SK-N-SH (cell line): ENCODE measurements at regions not wholly inside any gene's neighbourhood (a gene's known extent, or its start where the extent isn't known, plus 50 kb on each side); places are given as distances from the start of the nearest gene placed in this dataset.

Experiments
- CTCF ChIA-PET: fragments of 300-600, 350-600 bp; formaldehyde crosslinking; extraction: SDS; loops from one replicate; lab custom pipeline; 2021; lab: Yijun Ruan, JAX
- POLR2A ChIA-PET: fragments of 350-600 bp; sonication (Branson Sonifier 250); formaldehyde crosslinking; extraction: SDS; loops from one replicate; lab custom pipeline; 2020; ENCODE audit warnings: antibody characterized with exemption, inconsistent platforms; lab: Yijun Ruan, JAX
- DNase-seq: peaks from one replicate; pipeline ENCODE4 v3.0.0; 2012
- H2AFZ ChIP-seq: fragments of 200-600 bp; sonication (generic); 2 replicates; pipeline ENCODE4 v1.8.1; 2016; ENCODE audit warnings: antibody characterized with exemption, mild to moderate bottlenecking, low read depth
- H3F3A ChIP-seq: fragments of 200-600 bp; sonication (generic); replicated peaks from 2 replicates; pipeline ENCODE3; 2016; ENCODE audit warnings: antibody characterized with exemption, mild to moderate bottlenecking; ENCODE audit not compliant: insufficient read depth
- H3K27ac ChIP-seq, 2 experiments: fragments of 200-500 bp in 1 of 2; fragments of 200-600 bp in 1 of 2; sonication (Bioruptor generic) in 1 of 2; sonication (generic), shearing (Covaris generic) in 1 of 2; 2 replicates each; pipeline versions ENCODE4 v1.5.1 to v1.6.1; 2014 to 2016; ENCODE audit warnings: low read depth in 2 of 2, inconsistent platforms in 1 of 2, low read length in 1 of 2, mild to moderate bottlenecking in 1 of 2, mixed read lengths in 1 of 2
- H3K27me3 ChIP-seq: fragments of 200-600 bp; sonication (generic), shearing (Covaris generic); 2 replicates; pipeline ENCODE4 v1.6.1; 2016; ENCODE audit warnings: mixed run types; ENCODE audit not compliant: insufficient read depth
- H3K36me3 ChIP-seq, 2 experiments: fragments of 200-500 bp in 1 of 2; fragments of 200-600 bp in 1 of 2; sonication (Bioruptor generic) in 1 of 2; sonication (generic) in 1 of 2; replicated peaks in 1 of 2; 2 replicates each; pipeline versions ENCODE3 to v1.5.1; 2014 to 2016; ENCODE audit warnings: low read length in 1 of 2, mild to moderate bottlenecking in 1 of 2; ENCODE audit not compliant: insufficient read depth in 2 of 2, control insufficient read depth in 1 of 2
- H3K4me1 ChIP-seq, 2 experiments: fragments of 200-500 bp in 1 of 2; fragments of 200-600 bp in 1 of 2; sonication (Bioruptor generic) in 1 of 2; sonication (generic), shearing (Covaris generic) in 1 of 2; 2 replicates each; pipeline versions ENCODE4 v1.5.1 to v1.6.1; 2014 to 2016; ENCODE audit warnings: low read depth in 1 of 2, low read length in 1 of 2, mixed run types in 1 of 2; ENCODE audit not compliant: insufficient read depth in 2 of 2, control insufficient read depth in 1 of 2
- H3K4me2 ChIP-seq: fragments of 200-600 bp; sonication (generic), shearing (Covaris generic); 2 replicates; pipeline ENCODE4 v1.6.1; 2017; ENCODE audit warnings: mixed run types
- H3K4me3 ChIP-seq, 2 experiments: fragments of 200-500 bp in 1 of 2; fragments of 200-600 bp in 1 of 2; sonication (Bioruptor generic) in 1 of 2; sonication (generic), shearing (Covaris generic) in 1 of 2; 2 replicates each; pipeline versions ENCODE4 v1.5.1 to v1.8.1; 2014 to 2016; ENCODE audit warnings: low read depth in 2 of 2, inconsistent platforms in 1 of 2, low read length in 1 of 2, mild to moderate bottlenecking in 1 of 2, mixed read lengths in 1 of 2, moderate library complexity in 1 of 2
- H3K79me2 ChIP-seq: fragments of 200-600 bp; sonication (generic); 2 replicates; pipeline ENCODE4 v1.8.1; 2017; ENCODE audit warnings: mild to moderate bottlenecking; ENCODE audit not compliant: insufficient read depth
- H3K9ac ChIP-seq: fragments of 200-600 bp; sonication (generic); 2 replicates; pipeline ENCODE4 v1.6.1; 2017; ENCODE audit warnings: mixed run types
- H3K9me2 ChIP-seq: fragments of 200-600 bp; sonication (generic); 2 replicates; pipeline ENCODE4 v1.6.1; 2017; ENCODE audit warnings: mixed run types
- H3K9me3 ChIP-seq: fragments of 200-600 bp; sonication (generic); 2 replicates; pipeline ENCODE4 v1.6.1; 2017; ENCODE audit warnings: mixed run types, mild to moderate bottlenecking, moderate library complexity
- H4K20me1 ChIP-seq: fragments of 200-600 bp; sonication (generic); 2 replicates; pipeline ENCODE4 v1.6.1; 2017; ENCODE audit warnings: mild to moderate bottlenecking, mixed run types; ENCODE audit not compliant: insufficient read depth
- EP300 ChIP-seq, 2 experiments: IDR thresholded peaks; 2 replicates each; pipeline versions ENCODE4 v1.4.0 to v1.6.1; 2012; ENCODE audit warnings: borderline replicate concordance in 1 of 2, low read depth in 1 of 2, low read length in 1 of 2
- NFIC ChIP-seq: IDR thresholded peaks from 2 replicates; pipeline ENCODE4 v1.4.0; 2012; ENCODE audit warnings: borderline replicate concordance
- POLR2AphosphoS5 ChIP-seq: IDR thresholded peaks from 2 replicates; pipeline ENCODE4 v1.6.1; 2012; ENCODE audit warnings: low read depth, low read length
- SIN3A ChIP-seq: IDR thresholded peaks from 2 replicates; pipeline ENCODE4 v1.6.1; 2012; ENCODE audit warnings: low read depth, mild to moderate bottlenecking, low read length, moderate library complexity, borderline replicate concordance
- TCF12 ChIP-seq: IDR thresholded peaks from 2 replicates; pipeline ENCODE4 v1.4.0; 2012
- ZBTB33 ChIP-seq: IDR thresholded peaks from 2 replicates; pipeline ENCODE4 v1.4.0; 2012; ENCODE audit warnings: low read depth, borderline replicate concordance
- WGBS: methylation state at CpG from one replicate; pipeline ENCODE4 v1.1.6; 2017; ENCODE audit warnings: low lambda C conversion rate; 5-methylcytosine and 5-hydroxymethylcytosine counted together
- TF ChIP-seq, protein P1 (sequence below): IDR thresholded peaks from 2 replicates; pipeline ENCODE4 v1.4.0; 2012; ENCODE audit warnings: low read depth

GRCh38 chr4:30882443-30882842 is 162.3 kb downstream of the PCDH7 start:
- Histone ChIP-seq H3K79me2 (no peaks in the 10 kb centered on the region), H3K36me3 (no peaks in the 10 kb centered on the region), H3K27me3 (no peaks in the 10 kb centered on the region), H3K9me2 (no peaks in the 10 kb centered on the region), H3K4me1 (no peaks in the 10 kb centered on the region), H3K27ac (no peak overlapping the region), H3K4me2 (no peak overlapping the region), H3K4me3 (no peak overlapping the region), H3F3A (no peaks in the 10 kb centered on the region), H3K9ac (no peak overlapping the region), H2AFZ (no peak overlapping the region), H3K9me3 (no peaks in the 10 kb centered on the region), H4K20me1 (no peaks in the 10 kb centered on the region)
- 58% methylated on average over 1 of the region's 1 CpG for WGBS
- ChIA-PET CTCF (no interaction called here), POLR2A (no interaction called here)
- no peak for DNase-seq
- no peak for TF ChIP-seq TCF12

DNA sequence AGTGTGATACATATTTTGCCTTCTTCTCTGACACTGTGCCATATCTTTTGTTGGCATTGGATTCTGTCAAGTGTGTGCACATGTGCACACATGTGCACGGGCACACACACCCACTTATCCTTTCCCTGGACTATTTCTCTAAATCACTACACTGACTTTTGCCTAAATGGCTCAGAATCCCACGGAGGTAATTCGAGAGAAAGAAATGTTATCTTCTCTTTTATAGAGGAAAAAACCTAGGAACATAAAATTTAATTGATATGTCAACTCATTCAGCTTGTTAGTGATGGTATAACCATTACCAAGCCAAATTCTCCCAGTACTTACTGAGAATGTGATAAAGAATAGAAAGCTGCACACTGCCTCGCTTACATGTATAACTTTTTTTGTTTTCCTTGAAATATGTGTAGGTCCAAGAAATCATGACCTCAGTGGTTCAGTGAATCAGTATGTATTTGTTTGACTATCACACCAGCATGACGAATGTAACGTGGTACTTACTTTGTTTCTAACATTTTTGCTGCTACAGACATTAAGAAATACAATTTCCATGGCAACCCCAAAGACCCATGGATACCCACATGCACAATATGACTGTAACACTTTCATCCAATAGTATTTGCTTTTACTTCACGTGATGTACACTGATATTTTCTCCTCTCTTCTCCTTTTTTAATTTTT is 163.0 kb downstream of the PCDH7 start:
- H3K4me3 ChIP-seq: no peak overlapping the region
- H3K4me2 ChIP-seq: no peak overlapping the region
- no peak overlapping the region for H3K27ac ChIP-seq
- H3K9ac ChIP-seq: no peak overlapping the region
- no peak overlapping the region for H2AFZ ChIP-seq
- H3K9me2 ChIP-seq: no peaks in the 10 kb centered on the region
- DNase-seq: no peak
- H3K27me3 ChIP-seq: no peaks in the 10 kb centered on the region
- ChIA-PET POLR2A (no interaction called here), CTCF (no interaction called here)
- H3K9me3 ChIP-seq: no peaks in the 10 kb centered on the region
- H3F3A ChIP-seq: no peaks in the 10 kb centered on the region
- WGBS: 28% methylated on average over 7 of the region's 7 CpGs
- no peak for TF ChIP-seq ZBTB33
- TF ChIP-seq SIN3A: no peak
- no peak for TF ChIP-seq NFIC
- TF ChIP-seq POLR2AphosphoS5: no peak
- TF ChIP-seq, protein P1, sequence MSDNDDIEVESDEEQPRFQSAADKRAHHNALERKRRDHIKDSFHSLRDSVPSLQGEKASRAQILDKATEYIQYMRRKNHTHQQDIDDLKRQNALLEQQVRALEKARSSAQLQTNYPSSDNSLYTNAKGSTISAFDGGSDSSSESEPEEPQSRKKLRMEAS: no peak
- TF ChIP-seq EP300 (IDR thresholded peaks at IDR 0.05; ENCODE audit: borderline replicate concordance in 1 of 2, low read depth in 1 of 2, low read length in 1 of 2): no peak
- no peaks in the 10 kb centered on the region for H3K36me3 ChIP-seq
- no peaks in the 10 kb centered on the region for H3K79me2 ChIP-seq
- no peaks in the 10 kb centered on the region for H3K4me1 ChIP-seq
- H4K20me1 ChIP-seq: no peaks in the 10 kb centered on the region
